ENCODE measurements at regions not wholly inside any gene's neighbourhood (a gene's known extent, or its start where the extent isn't known, plus 50 kb on each side); places are given as distances from the start of the nearest gene placed in this dataset.
"Not testable (repeated sequence)": the region's sequence is repeated elsewhere in the genome, so short reads cannot be mapped to it uniquely, and the experiment has no call there.

GRCh38 chr3:144023543-144023942, 51.9 kb downstream of the DIPK2A start:
- DNase-seq = not testable (repeated sequence)

DNA sequence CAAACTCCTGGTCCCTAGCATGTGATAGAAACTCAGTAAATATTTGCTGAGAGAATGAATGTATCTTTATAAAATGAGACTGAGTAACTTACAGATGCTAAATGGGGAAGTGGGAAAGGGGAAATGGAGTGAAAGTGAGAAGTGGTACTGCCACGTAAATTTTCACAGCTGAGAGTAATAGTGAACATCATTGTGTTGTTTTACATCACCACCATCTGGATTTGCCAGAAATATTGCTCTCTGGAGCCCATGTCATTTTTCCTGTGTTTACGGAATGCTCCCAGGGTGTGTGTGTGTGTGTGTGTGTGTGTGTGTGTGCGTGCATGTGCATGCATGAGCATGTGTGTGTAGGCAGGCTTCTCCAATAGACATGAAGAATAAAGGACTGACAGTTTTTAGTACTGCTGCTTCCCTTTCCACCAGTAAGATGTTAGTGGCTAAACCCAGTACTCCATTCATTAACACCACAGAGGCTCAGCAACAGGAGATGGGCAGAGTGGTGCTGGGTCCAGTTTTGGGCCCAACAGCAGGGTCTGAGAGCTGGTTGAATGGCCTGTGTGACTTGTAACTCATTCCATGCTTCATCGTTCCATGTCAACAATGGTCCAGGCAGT, 57.3 kb downstream of the DIPK2A start:
- DNase-seq = no peak

DNA sequence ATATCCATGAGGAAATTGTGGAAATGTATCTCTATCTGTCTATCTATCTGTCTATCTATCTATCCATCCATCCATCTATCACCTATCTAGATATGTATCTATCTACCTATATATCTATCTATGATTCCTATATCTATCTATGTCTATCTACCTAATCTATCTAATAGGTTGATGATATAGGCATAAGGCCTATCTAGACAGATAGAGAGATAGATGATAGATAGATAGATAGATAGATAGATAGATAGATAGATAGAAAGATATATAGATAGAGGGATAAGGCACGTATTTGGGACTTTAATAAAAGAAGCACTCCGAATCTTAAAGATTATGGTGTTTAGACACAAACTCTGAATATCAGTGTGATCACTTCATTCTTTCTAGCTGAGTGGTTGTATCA, 58.1 kb downstream of the DIPK2A start:
- DNase-seq = no peak

DNA sequence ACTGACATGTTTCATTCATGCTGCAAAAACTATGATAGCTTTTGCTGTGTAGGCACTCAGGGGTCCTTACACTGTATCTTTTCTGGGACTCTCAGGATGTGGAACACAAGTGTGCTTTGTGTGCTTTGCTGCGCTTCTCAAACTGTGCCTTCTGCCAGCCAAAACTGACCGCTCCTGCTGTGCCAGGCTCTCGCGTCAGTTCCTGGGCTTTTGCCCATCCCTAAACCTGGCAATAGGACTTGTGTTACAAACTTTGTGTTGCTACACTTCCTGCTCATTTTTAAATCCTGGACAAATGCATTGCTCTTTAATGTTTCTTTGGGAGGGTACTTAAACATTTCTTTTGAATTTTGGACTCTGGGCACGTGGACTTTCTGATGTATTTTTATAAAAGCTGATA, 60.3 kb downstream of the DIPK2A start:
- no peak for DNase-seq

- DNase-seq = no peak
These were observed 61.1 kb downstream of the DIPK2A start for GRCh38 chr3:144032531-144033239.

DNA sequence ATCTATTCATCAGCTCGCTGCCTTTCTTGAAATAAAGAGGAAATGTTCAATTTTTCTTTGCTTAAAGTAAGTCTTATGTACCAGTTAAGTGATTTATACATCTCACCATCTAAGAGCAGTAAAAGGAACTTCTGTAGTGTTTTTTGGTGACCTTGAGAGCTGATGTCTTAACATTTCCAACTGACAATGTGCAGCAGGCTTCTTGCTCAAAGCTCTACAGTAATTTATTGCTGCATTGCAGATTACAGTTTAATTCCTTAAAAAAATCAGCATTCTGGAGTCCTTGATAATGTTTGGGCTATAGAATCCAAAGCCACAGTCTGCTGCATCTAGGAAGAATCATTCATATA, 61.6 kb downstream of the DIPK2A start:
- no peak for DNase-seq

GRCh38 chr3:144033863-144034262, 62.2 kb downstream of the DIPK2A start:
- DNase-seq = no peak

- no peak for DNase-seq
These were observed 63.2 kb downstream of the DIPK2A start for GRCh38 chr3:144034715-144035290.

- no peak for DNase-seq
These were observed 64.9 kb downstream of the DIPK2A start for GRCh38 chr3:144036498-144036897.

DNA sequence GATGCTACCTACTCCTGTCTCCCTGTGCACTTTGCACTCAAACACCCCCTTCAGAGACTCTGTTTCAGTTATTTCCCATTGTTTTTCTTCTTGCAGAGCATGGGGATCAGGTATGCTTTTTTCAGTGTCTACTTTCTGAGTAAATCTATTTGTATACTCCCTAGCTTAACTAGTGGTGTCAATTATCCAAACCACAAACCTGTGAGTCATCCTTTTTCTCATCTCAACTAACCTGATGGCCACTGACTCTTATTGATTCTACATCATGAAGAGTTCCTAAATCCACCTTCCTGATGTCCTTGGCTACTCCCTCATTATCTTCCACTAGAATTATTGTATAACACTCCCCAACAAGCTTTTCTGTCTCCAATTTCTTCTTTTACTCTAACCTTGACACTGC, 68.0 kb downstream of the DIPK2A start:
- DNase-seq = no peak

DNA sequence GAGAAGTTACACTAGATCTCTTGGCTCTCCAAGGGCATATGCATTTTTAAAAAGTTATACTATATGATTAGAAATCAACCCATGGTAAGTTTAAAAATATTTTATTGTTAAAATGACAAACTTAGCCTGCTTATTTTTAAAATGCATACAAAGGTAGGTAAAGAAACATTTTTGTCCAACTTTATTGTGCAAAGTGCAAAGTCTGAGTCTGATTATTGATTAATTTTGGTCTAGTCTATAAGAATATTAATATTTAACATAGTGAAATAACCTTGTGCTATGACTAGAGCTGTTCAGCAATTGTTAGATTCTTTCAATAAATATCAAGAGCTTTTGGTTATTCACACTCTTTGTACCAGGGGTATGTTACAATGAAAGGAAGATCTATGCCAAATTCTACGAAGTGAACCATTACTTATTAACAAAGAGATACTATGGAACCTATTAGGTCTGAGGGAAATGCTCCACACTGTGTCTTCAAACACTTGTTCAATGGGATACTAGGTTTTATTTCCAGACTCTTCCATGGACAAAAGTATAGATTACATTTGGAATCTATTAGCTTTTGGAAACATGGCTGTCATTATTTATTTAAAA, 70.4 kb downstream of the DIPK2A start:
- no peak for DNase-seq

DNA sequence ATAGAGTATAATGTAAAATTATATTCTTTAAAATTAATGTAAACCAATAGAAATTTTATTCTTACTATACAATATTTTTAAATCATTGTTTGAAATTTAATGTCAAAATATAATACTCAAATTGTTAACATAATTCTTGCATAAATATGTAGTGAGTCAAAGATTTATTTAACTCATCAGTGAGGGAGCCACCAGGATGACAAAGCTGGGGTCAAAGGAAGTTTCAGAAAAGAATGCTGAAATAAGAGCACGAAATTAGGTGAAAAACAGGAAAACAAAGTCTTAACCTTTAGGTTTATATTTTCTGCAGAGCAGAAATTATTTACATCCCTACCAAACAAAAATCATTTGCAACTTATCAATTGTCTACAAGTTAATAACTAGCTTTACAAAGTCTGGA, 74.1 kb downstream of the DIPK2A start:
- DNase-seq = no peak

- no peak for DNase-seq
These were observed 77.8 kb downstream of the DIPK2A start for GRCh38 chr3:144049374-144049773.

DNA sequence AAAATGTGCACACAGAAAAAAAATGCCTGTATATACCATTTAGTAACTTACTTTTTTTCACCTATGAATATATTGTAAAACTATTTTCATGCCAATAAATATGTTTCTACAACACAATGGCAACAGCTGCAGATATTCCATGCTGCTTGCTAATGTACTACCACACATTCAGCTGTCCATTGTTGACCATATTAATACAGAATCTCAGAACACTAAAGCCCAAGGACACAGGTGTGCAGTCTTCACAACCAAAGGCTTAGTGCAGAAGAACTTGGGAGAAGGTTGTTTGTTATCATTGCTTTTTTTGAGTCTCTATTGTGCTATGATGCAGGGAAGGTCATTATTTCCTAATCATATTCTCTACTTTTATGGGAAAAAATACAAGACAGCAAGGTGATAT, 79.6 kb downstream of the DIPK2A start:
- no peak for DNase-seq

GRCh38 chr3:144052275-144052674, 80.7 kb downstream of the DIPK2A start:
- no peak for DNase-seq

- DNase-seq = no peak
These were observed 81.5 kb downstream of the DIPK2A start for GRCh38 chr3:144053121-144053520.

DNA sequence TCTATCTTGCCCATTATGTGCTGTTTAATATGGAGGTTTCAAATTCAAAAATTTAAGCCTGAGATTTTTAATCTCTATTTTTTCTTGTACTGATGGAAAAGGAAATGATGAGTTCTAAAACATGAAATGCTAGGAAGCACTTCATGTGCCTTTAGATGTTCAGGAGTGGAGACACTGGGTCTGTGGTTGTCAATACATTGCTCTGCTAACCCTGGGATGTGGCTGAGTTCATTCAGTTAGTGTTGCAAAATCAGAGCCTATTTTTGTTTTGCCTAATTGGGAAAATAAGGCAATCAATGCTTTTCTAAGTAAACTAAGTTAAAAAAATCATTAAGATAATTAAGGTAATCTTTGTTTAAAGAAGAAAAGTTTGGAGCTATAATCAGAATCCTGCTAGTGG, 83.1 kb downstream of the DIPK2A start:
- DNase-seq = no peak

- DNase-seq = no peak
These were observed 84.0 kb downstream of the DIPK2A start for GRCh38 chr3:144055604-144056003.

DNA sequence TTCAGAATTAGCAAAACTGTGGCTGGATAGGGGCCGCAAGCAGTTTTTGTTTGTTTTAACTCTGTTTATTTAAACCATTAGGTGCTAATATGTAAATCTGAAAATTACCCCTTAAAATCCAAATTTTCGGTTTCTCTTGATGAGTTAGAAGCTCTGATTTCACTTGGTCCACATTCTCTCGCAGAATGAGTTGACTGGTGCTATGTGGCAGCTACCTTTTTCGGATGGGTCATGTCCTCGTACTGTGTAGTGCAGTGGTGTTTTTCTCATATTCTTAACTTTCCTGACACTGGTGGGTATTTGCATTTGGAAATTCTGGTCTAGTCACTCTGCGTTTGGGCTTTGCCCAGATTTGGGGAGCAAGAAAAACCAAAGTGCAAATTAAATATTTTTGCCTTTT, 87.1 kb downstream of the DIPK2A start:
- no peak for DNase-seq

- DNase-seq = no peak
These were observed 87.9 kb downstream of the DIPK2A start for GRCh38 chr3:144059481-144059880.

DNA sequence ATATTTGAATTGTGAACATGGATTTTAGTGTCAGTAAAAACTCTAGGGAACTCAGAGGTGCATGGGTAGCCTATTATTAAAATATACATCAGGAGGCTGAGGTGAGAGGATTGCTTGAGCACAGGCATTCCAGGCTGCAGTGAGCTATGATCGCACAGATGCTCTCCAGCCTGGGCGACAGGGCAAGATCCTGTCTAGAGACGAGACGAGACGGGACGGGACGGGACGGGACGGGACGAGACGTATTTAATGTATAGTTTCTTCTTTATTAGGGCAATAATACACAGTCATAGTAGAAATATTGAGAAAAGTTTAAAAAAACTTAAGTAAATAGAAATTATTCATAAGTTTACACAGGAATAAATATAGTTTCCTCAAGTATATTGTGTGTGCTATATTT, 89.3 kb downstream of the DIPK2A start:
- no peak for DNase-seq

GRCh38 chr3:144063306-144063705, 91.7 kb downstream of the DIPK2A start:
- DNase-seq = no peak

- no peak for DNase-seq
These were observed 95.4 kb downstream of the DIPK2A start for GRCh38 chr3:144067059-144067458.

GRCh38 chr3:144073698-144074097, 102.1 kb downstream of the DIPK2A start:
- no peak for DNase-seq
